Stomach (tissue), 4 donors: ENCODE measurements at regions not wholly inside any gene's neighbourhood (a gene's known extent, or its start where the extent isn't known, plus 50 kb on each side); places are given as distances from the start of the nearest gene placed in this dataset.

Source experiments
- EP300 ChIP-seq: sonication (generic); formaldehyde crosslinking; IDR thresholded peaks from one replicate; pipeline ENCODE4 v1.6.1; 2017; ENCODE audit warnings: antibody characterized with exemption
- POLR2A ChIP-seq, 4 donors: fragments of 450-650 bp; IDR thresholded peaks; one replicate each; pipeline ENCODE4 v1.6.1; 2016; ENCODE audit warnings: antibody characterized with exemption in 4 of 4, control low read depth in 2 of 4, mild to moderate bottlenecking in 1 of 4, moderate library complexity in 1 of 4
- POLR2AphosphoS5 ChIP-seq, 3 donors: sonication (generic); formaldehyde crosslinking; IDR thresholded peaks; one replicate each; pipeline ENCODE4 v1.6.1; 2016; ENCODE audit warnings: antibody characterized with exemption in 3 of 3
- TF ChIP-seq, protein P1 (sequence below), 7 experiments: fragments of 450-650 bp in 4 of 7; fragments of 200-600 bp in 3 of 7; sonication (generic) in 3 of 7; IDR thresholded peaks; one replicate each; pipeline ENCODE4 v1.5.1; 2016 to 2019; ENCODE audit warnings: antibody characterized with exemption in 7 of 7, control low read depth in 2 of 7, mild to moderate bottlenecking in 1 of 7

GRCh38 chr4:189825466-189825865 is 115.2 kb upstream of the FRG1 start:
- no peak for TF ChIP-seq POLR2A (IDR thresholded peaks at IDR 0.05)
- TF ChIP-seq, protein P1, sequence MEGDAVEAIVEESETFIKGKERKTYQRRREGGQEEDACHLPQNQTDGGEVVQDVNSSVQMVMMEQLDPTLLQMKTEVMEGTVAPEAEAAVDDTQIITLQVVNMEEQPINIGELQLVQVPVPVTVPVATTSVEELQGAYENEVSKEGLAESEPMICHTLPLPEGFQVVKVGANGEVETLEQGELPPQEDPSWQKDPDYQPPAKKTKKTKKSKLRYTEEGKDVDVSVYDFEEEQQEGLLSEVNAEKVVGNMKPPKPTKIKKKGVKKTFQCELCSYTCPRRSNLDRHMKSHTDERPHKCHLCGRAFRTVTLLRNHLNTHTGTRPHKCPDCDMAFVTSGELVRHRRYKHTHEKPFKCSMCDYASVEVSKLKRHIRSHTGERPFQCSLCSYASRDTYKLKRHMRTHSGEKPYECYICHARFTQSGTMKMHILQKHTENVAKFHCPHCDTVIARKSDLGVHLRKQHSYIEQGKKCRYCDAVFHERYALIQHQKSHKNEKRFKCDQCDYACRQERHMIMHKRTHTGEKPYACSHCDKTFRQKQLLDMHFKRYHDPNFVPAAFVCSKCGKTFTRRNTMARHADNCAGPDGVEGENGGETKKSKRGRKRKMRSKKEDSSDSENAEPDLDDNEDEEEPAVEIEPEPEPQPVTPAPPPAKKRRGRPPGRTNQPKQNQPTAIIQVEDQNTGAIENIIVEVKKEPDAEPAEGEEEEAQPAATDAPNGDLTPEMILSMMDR (IDR thresholded peaks at IDR 0.05) = no peak
- TF ChIP-seq EP300 = no peak
- TF ChIP-seq POLR2AphosphoS5 (IDR thresholded peaks at IDR 0.05) = no peak
